NCI-H2227 (cell line): ENCODE measurements at regions not wholly inside any gene's neighbourhood (a gene's known extent, or its start where the extent isn't known, plus 50 kb on each side); places are given as distances from the start of the nearest gene placed in this dataset.
"Not testable (repeated sequence)": the region's sequence is repeated elsewhere in the genome, so short reads cannot be mapped to it uniquely, and the experiment has no call there.

Source experiments
- DNase-seq: peaks from one replicate; lab custom pipeline; 2025; ENCODE audit not compliant: unreplicated experiment; lab: John Stamatoyannopoulos, UW

GRCh38 chr9:94033383-94033782 lies 50.9 kb upstream of the PTPDC1 start:
- DNase-seq: no peak

GRCh38 chr9:94031946-94032345 lies 52.3 kb upstream of the PTPDC1 start:
- DNase-seq: no peak

GRCh38 chr9:94031380-94031779 lies 52.9 kb upstream of the PTPDC1 start:
- peak; percentile 10 for DNase-seq

GRCh38 chr9:94030318-94031179 lies 53.7 kb upstream of the PTPDC1 start:
- DNase-seq: peak; percentile 91

- no peak for DNase-seq
Observed at GRCh38 chr9:94029932-94030317, 54.3 kb upstream of the PTPDC1 start.

- DNase-seq: no peak
Observed at GRCh38 chr9:94026816-94027215, 57.4 kb upstream of the PTPDC1 start.

GRCh38 chr9:94022476-94022875 lies 61.8 kb upstream of the PTPDC1 start:
- not testable (repeated sequence) for DNase-seq

GRCh38 chr9:94020836-94021235 lies 63.4 kb upstream of the PTPDC1 start:
- DNase-seq: not testable (repeated sequence)

GRCh38 chr9:94018628-94019027 lies 63.5 kb upstream of the BARX1 start:
- DNase-seq: peak; percentile 1

- no peak for DNase-seq
Observed at GRCh38 chr9:94017939-94018531, 62.9 kb upstream of the BARX1 start.

- DNase-seq: no peak
Observed at GRCh38 chr9:94016744-94017143, 61.6 kb upstream of the BARX1 start.

GRCh38 chr9:94014920-94015319 lies 59.8 kb upstream of the BARX1 start:
- DNase-seq: no peak

GRCh38 chr9:94014066-94014654 lies 59.0 kb upstream of the BARX1 start:
- DNase-seq: peak; percentile 8

GRCh38 chr9:94010980-94011533 lies 55.9 kb upstream of the BARX1 start:
- no peak for DNase-seq

GRCh38 chr9:94005272-94005901 lies 50.2 kb upstream of the BARX1 start:
- no peak for DNase-seq
